ENCODE measurements at regions not wholly inside any gene's neighbourhood (a gene's known extent, or its start where the extent isn't known, plus 50 kb on each side); places are given as distances from the start of the nearest gene placed in this dataset.

GRCh38 chr9:107106416-107106815 lies 176.7 kb upstream of the RAD23B start:
- Histone ChIP-seq H3K4me3 (ENCODE audit: low read length) (no peak overlapping the region), H3K9ac (ENCODE audit: low read length) (no peak overlapping the region), H3K36me3 (ENCODE audit: insufficient read depth, low read length) (no peaks in the 10 kb centered on the region), H3K4me1 (ENCODE audit: low read length) (no peaks in the 10 kb centered on the region), H3K4me2 (ENCODE audit: low read depth, low read length, poor library complexity, severe bottlenecking) (no peak overlapping the region), H4K20me1 (ENCODE audit: insufficient read depth, low read depth, low read length) (no peaks in the 10 kb centered on the region), H3K9me3 (ENCODE audit: low read length) (no peaks in the 10 kb centered on the region), H3K27me3 (ENCODE audit: low read length) (no peaks in the 10 kb centered on the region), H2AFZ (ENCODE audit: low read length) (no peak overlapping the region), H3K9me2 (replicated peaks; ENCODE audit: insufficient read depth, low read length) (no peaks in the 10 kb centered on the region), H3K79me2 (ENCODE audit: low read length) (no peaks in the 10 kb centered on the region), H3K27ac (ENCODE audit: low read length) (no peak overlapping the region)
- no peak for DNase-seq

GRCh38 chr9:107108342-107109130 lies 174.5 kb upstream of the RAD23B start:
- no peak for DNase-seq
- Histone ChIP-seq H3K27me3 (ENCODE audit: low read length) (no peaks in the 10 kb centered on the region), H3K4me2 (ENCODE audit: low read depth, low read length, poor library complexity, severe bottlenecking) (no peak overlapping the region), H3K27ac (ENCODE audit: low read length) (no peak overlapping the region), H2AFZ (ENCODE audit: low read length) (no peak overlapping the region), H3K36me3 (ENCODE audit: insufficient read depth, low read length) (no peaks in the 10 kb centered on the region), H3K9ac (ENCODE audit: low read length) (no peak overlapping the region), H3K79me2 (ENCODE audit: low read length) (no peaks in the 10 kb centered on the region), H3K9me3 (ENCODE audit: low read length) (no peaks in the 10 kb centered on the region), H3K4me1 (ENCODE audit: low read length) (no peaks in the 10 kb centered on the region), H3K4me3 (ENCODE audit: low read length) (no peak overlapping the region), H3K9me2 (replicated peaks; ENCODE audit: insufficient read depth, low read length) (no peaks in the 10 kb centered on the region), H4K20me1 (ENCODE audit: insufficient read depth, low read depth, low read length) (no peaks in the 10 kb centered on the region)

- H4K20me1 ChIP-seq (ENCODE audit: insufficient read depth, low read depth, low read length), result no peaks in the 10 kb centered on the region
- no peaks in the 10 kb centered on the region for H3K27me3 ChIP-seq (ENCODE audit: low read length)
- H3K79me2 ChIP-seq (ENCODE audit: low read length), result no peaks in the 10 kb centered on the region
- DNase-seq, result no peak
- H3K27ac ChIP-seq (ENCODE audit: low read length), result no peak overlapping the region
- no peak overlapping the region for H2AFZ ChIP-seq (ENCODE audit: low read length)
- no peaks in the 10 kb centered on the region for H3K9me2 ChIP-seq (replicated peaks; ENCODE audit: insufficient read depth, low read length)
- no peaks in the 10 kb centered on the region for H3K9me3 ChIP-seq (ENCODE audit: low read length)
- H3K9ac ChIP-seq (ENCODE audit: low read length), result no peak overlapping the region
- H3K4me1 ChIP-seq (ENCODE audit: low read length), result no peaks in the 10 kb centered on the region
- H3K4me3 ChIP-seq (ENCODE audit: low read length), result no peak overlapping the region
- H3K36me3 ChIP-seq (ENCODE audit: insufficient read depth, low read length), result no peaks in the 10 kb centered on the region
- H3K4me2 ChIP-seq (ENCODE audit: low read depth, low read length, poor library complexity, severe bottlenecking), result no peak overlapping the region
Observed at GRCh38 chr9:107109324-107109723, 173.8 kb upstream of the RAD23B start.

GRCh38 chr9:107110153-107110552 lies 172.9 kb upstream of the RAD23B start:
- Histone ChIP-seq H3K9ac (ENCODE audit: low read length) (no peak overlapping the region), H3K27me3 (ENCODE audit: low read length) (no peaks in the 10 kb centered on the region)

GRCh38 chr9:107112707-107113243 lies 170.3 kb upstream of the RAD23B start:
- Histone ChIP-seq H2AFZ (ENCODE audit: low read length) (no peak overlapping the region), H3K9me3 (ENCODE audit: low read length) (no peaks in the 10 kb centered on the region), H3K79me2 (ENCODE audit: low read length) (no peaks in the 10 kb centered on the region), H3K4me3 (ENCODE audit: low read length) (no peak overlapping the region), H3K27ac (ENCODE audit: low read length) (no peak overlapping the region), H3K9ac (ENCODE audit: low read length) (no peak overlapping the region), H3K4me2 (ENCODE audit: low read depth, low read length, poor library complexity, severe bottlenecking) (no peak overlapping the region), H3K27me3 (ENCODE audit: low read length) (no peaks in the 10 kb centered on the region), H3K4me1 (ENCODE audit: low read length) (no peaks in the 10 kb centered on the region), H3K36me3 (ENCODE audit: insufficient read depth, low read length) (no peaks in the 10 kb centered on the region), H4K20me1 (ENCODE audit: insufficient read depth, low read depth, low read length) (no peaks in the 10 kb centered on the region), H3K9me2 (replicated peaks; ENCODE audit: insufficient read depth, low read length) (no peaks in the 10 kb centered on the region)
- DNase-seq, result no peak

More at GRCh38 chr9:107110153-107110552, 172.9 kb upstream of the RAD23B start:
- Histone ChIP-seq H3K27ac (ENCODE audit: low read length) (no peak overlapping the region), H3K36me3 (ENCODE audit: insufficient read depth, low read length) (no peaks in the 10 kb centered on the region), H3K9me3 (ENCODE audit: low read length) (no peaks in the 10 kb centered on the region), H2AFZ (ENCODE audit: low read length) (no peak overlapping the region), H4K20me1 (ENCODE audit: insufficient read depth, low read depth, low read length) (no peaks in the 10 kb centered on the region), H3K4me2 (ENCODE audit: low read depth, low read length, poor library complexity, severe bottlenecking) (no peak overlapping the region), H3K4me3 (ENCODE audit: low read length) (no peak overlapping the region), H3K79me2 (ENCODE audit: low read length) (no peaks in the 10 kb centered on the region), H3K9me2 (replicated peaks; ENCODE audit: insufficient read depth, low read length) (no peaks in the 10 kb centered on the region), H3K4me1 (ENCODE audit: low read length) (no peaks in the 10 kb centered on the region)
- DNase-seq, result no peak

GRCh38 chr9:107118863-107119624 lies 164.0 kb upstream of the RAD23B start:
- Histone ChIP-seq H3K4me3 (ENCODE audit: low read length) (no peak overlapping the region), H3K9ac (ENCODE audit: low read length) (no peak overlapping the region)

GRCh38 chr9:107119735-107120134 lies 163.3 kb upstream of the RAD23B start:
- H3K27me3 ChIP-seq (ENCODE audit: low read length), result 0 out of 2 replicates have a peak, but pooled peaks cover 2% of the 10 kb centered on the region
- H3K9ac ChIP-seq (ENCODE audit: low read length), result no peak overlapping the region
- no peaks in the 10 kb centered on the region for H4K20me1 ChIP-seq (ENCODE audit: insufficient read depth, low read depth, low read length)
- H3K4me3 ChIP-seq (ENCODE audit: low read length), result no peak overlapping the region
- no peak overlapping the region for H3K27ac ChIP-seq (ENCODE audit: low read length)
- DNase-seq, result no peak
- no peak overlapping the region for H3K4me2 ChIP-seq (ENCODE audit: low read depth, low read length, poor library complexity, severe bottlenecking)
- H3K79me2 ChIP-seq (ENCODE audit: low read length), result no peaks in the 10 kb centered on the region
- no peaks in the 10 kb centered on the region for H3K36me3 ChIP-seq (ENCODE audit: insufficient read depth, low read length)
- no peaks in the 10 kb centered on the region for H3K9me3 ChIP-seq (ENCODE audit: low read length)
- H2AFZ ChIP-seq (ENCODE audit: low read length), result no peak overlapping the region
- H3K9me2 ChIP-seq (replicated peaks; ENCODE audit: insufficient read depth, low read length), result no peaks in the 10 kb centered on the region
- H3K4me1 ChIP-seq (ENCODE audit: low read length), result peaks cover 6% of the 10 kb centered on the region; the same call in 1 of the 2 replicates

More at GRCh38 chr9:107118863-107119624, 164.0 kb upstream of the RAD23B start:
- Histone ChIP-seq H3K79me2 (ENCODE audit: low read length) (no peaks in the 10 kb centered on the region), H3K27me3 (ENCODE audit: low read length) (0 out of 2 replicates have a peak, but pooled peaks cover 2% of the 10 kb centered on the region), H3K4me1 (ENCODE audit: low read length) (peaks cover 6% of the 10 kb centered on the region; the same call in 1 of the 2 replicates), H3K27ac (ENCODE audit: low read length) (no peak overlapping the region), H2AFZ (ENCODE audit: low read length) (no peak overlapping the region), H3K36me3 (ENCODE audit: insufficient read depth, low read length) (no peaks in the 10 kb centered on the region), H3K4me2 (ENCODE audit: low read depth, low read length, poor library complexity, severe bottlenecking) (no peak overlapping the region), H3K9me2 (replicated peaks; ENCODE audit: insufficient read depth, low read length) (no peaks in the 10 kb centered on the region), H4K20me1 (ENCODE audit: insufficient read depth, low read depth, low read length) (no peaks in the 10 kb centered on the region), H3K9me3 (ENCODE audit: low read length) (no peaks in the 10 kb centered on the region)
- DNase-seq, result no peak

GRCh38 chr9:107123389-107123788 lies 159.7 kb upstream of the RAD23B start:
- H3K4me3 ChIP-seq (ENCODE audit: low read length), result no peak overlapping the region
- no peaks in the 10 kb centered on the region for H3K9me3 ChIP-seq (ENCODE audit: low read length)

More at GRCh38 chr9:107123389-107123788, 159.7 kb upstream of the RAD23B start:
- Histone ChIP-seq H3K27ac (ENCODE audit: low read length) (no peak overlapping the region), H2AFZ (ENCODE audit: low read length) (no peak overlapping the region), H4K20me1 (ENCODE audit: insufficient read depth, low read depth, low read length) (no peaks in the 10 kb centered on the region), H3K9me2 (replicated peaks; ENCODE audit: insufficient read depth, low read length) (no peaks in the 10 kb centered on the region), H3K9ac (ENCODE audit: low read length) (no peak overlapping the region), H3K4me1 (ENCODE audit: low read length) (peaks cover 6% of the 10 kb centered on the region; the same call in 1 of the 2 replicates), H3K27me3 (ENCODE audit: low read length) (0 out of 2 replicates have a peak, but pooled peaks cover 2% of the 10 kb centered on the region), H3K36me3 (ENCODE audit: insufficient read depth, low read length) (no peaks in the 10 kb centered on the region), H3K79me2 (ENCODE audit: low read length) (no peaks in the 10 kb centered on the region), H3K4me2 (ENCODE audit: low read depth, low read length, poor library complexity, severe bottlenecking) (no peak overlapping the region)
- DNase-seq, result no peak
